NCI-H146 treated with DMSO at 0.1 percent for 48 hours (cell line): ENCODE measurements at regions not wholly inside any gene's neighbourhood (a gene's known extent, or its start where the extent isn't known, plus 50 kb on each side); places are given as distances from the start of the nearest gene placed in this dataset.
A peak's percentile ranks its signal among the peaks of the same experiment; 100 is the strongest.
"Not testable (repeated sequence)": the region's sequence is repeated elsewhere in the genome, so short reads cannot be mapped to it uniquely, and the experiment has no call there.

Source experiments
- DNase-seq: peaks from one replicate; lab custom pipeline; 2025; ENCODE audit not compliant: unreplicated experiment; lab: John Stamatoyannopoulos, UW

- DNase-seq, result no peak
Measured at GRCh38 chr16:75780669-75781068, 54.4 kb upstream of the CPHXL start.

- DNase-seq, result no peak
Measured at GRCh38 chr16:75781683-75782343, 55.5 kb upstream of the CPHXL start.

GRCh38 chr16:75787440-75787839 is 61.1 kb upstream of the CPHXL start:
- no peak for DNase-seq

- peak; percentile 39 for DNase-seq
Measured at GRCh38 chr16:75789237-75789636, 62.9 kb upstream of the CPHXL start.

GRCh38 chr16:75792771-75793492 is 66.6 kb upstream of the CPHXL start:
- peak; percentile 76 for DNase-seq

- no peak for DNase-seq
Measured at GRCh38 chr16:75793641-75794040, 67.4 kb upstream of the CPHXL start.

- DNase-seq, result no peak
Measured at GRCh38 chr16:75794426-75794825, 68.1 kb upstream of the CPHXL start.

- no peak for DNase-seq
Measured at GRCh38 chr16:75798714-75799113, 72.4 kb upstream of the CPHXL start.

- no peak for DNase-seq
Measured at GRCh38 chr16:75801307-75801706, 75.0 kb upstream of the CPHXL start.

- no peak for DNase-seq
Measured at GRCh38 chr16:75803753-75804152, 77.5 kb upstream of the CPHXL start.

GRCh38 chr16:75804368-75804767 is 78.1 kb upstream of the CPHXL start:
- no peak for DNase-seq

GRCh38 chr16:75805946-75806345 is 79.7 kb upstream of the CPHXL start:
- no peak for DNase-seq

GRCh38 chr16:75806487-75806886 is 80.2 kb upstream of the CPHXL start:
- no peak for DNase-seq

- no peak for DNase-seq
Measured at GRCh38 chr16:75810342-75810741, 84.1 kb upstream of the CPHXL start.

GRCh38 chr16:75811020-75811634 is 84.8 kb upstream of the CPHXL start:
- DNase-seq, result no peak

GRCh38 chr16:75818491-75818890 is 92.2 kb upstream of the CPHXL start:
- no peak for DNase-seq

GRCh38 chr16:75820672-75821071 is 94.4 kb upstream of the CPHXL start:
- no peak for DNase-seq

- no peak for DNase-seq
Measured at GRCh38 chr16:75821117-75821516, 94.8 kb upstream of the CPHXL start.

GRCh38 chr16:75825750-75826149 is 99.5 kb upstream of the CPHXL start:
- DNase-seq, result not testable (repeated sequence)

- DNase-seq, result not testable (repeated sequence)
Measured at GRCh38 chr16:75827372-75828038, 101.2 kb upstream of the CPHXL start.

GRCh38 chr16:75833385-75833784 is 107.1 kb upstream of the CPHXL start:
- DNase-seq, result not testable (repeated sequence)
